Calu3 (cell line): ENCODE measurements at regions not wholly inside any gene's neighbourhood (a gene's known extent, or its start where the extent isn't known, plus 50 kb on each side); places are given as distances from the start of the nearest gene placed in this dataset.

ENCODE experiments used
- BruUV-seq: library from RNA; stranded (reverse); fragments of 400-500 nt; replicated peaks from 2 replicates; lab custom pipeline; 2021; lab: Mats Ljungman, UMichigan
- CTCF ChIA-PET: fragments of 300-600 bp; sonication (Branson Sonifier 250); formaldehyde crosslinking; loops from one replicate; lab custom pipeline; 2022; ENCODE audit warnings: antibody characterized with exemption; lab: Charles Lee
- DNase-seq: peaks from one replicate; pipeline ENCODE4 v3.0.0; 2022
- H3K27ac Mint-ChIP-seq: one replicate; pipeline ENCODE4 v1.8.0; 2022; ENCODE audit warnings: mixed read lengths; ENCODE audit not compliant: unreplicated experiment
- H3K27me3 Mint-ChIP-seq: one replicate; pipeline ENCODE4 v1.8.0; 2022; ENCODE audit warnings: mixed read lengths; ENCODE audit not compliant: unreplicated experiment
- H3K36me3 Mint-ChIP-seq: one replicate; pipeline ENCODE4 v1.8.0; 2022; ENCODE audit warnings: mild to moderate bottlenecking, moderate library complexity, mixed read lengths; ENCODE audit not compliant: insufficient read depth, unreplicated experiment
- H3K4me1 Mint-ChIP-seq: one replicate; pipeline ENCODE4 v1.8.0; 2022; ENCODE audit warnings: mild to moderate bottlenecking, low read depth, mixed read lengths; ENCODE audit not compliant: unreplicated experiment
- H3K4me3 Mint-ChIP-seq: one replicate; pipeline ENCODE4 v1.8.0; 2022; ENCODE audit warnings: mild to moderate bottlenecking, low read depth, moderate library complexity, mixed read lengths; ENCODE audit not compliant: unreplicated experiment
- H3K9me3 Mint-ChIP-seq: one replicate; pipeline ENCODE4 v1.8.0; 2022; ENCODE audit warnings: low read depth, mixed read lengths; ENCODE audit not compliant: unreplicated experiment
- CTCF ChIP-seq: fragments of 200-600 bp; IDR thresholded peaks from one replicate; pipeline ENCODE4 v1.8.0; 2022; ENCODE audit warnings: antibody characterized with exemption; ENCODE audit not compliant: unreplicated experiment
- intact Hi-C: fragments of 100-400 bp; cut with micrococcal nuclease; formaldehyde crosslinking; loops from one replicate; pipeline ENCODE4 v1.10.0; 2022; ENCODE audit not compliant: unreplicated experiment

DNA sequence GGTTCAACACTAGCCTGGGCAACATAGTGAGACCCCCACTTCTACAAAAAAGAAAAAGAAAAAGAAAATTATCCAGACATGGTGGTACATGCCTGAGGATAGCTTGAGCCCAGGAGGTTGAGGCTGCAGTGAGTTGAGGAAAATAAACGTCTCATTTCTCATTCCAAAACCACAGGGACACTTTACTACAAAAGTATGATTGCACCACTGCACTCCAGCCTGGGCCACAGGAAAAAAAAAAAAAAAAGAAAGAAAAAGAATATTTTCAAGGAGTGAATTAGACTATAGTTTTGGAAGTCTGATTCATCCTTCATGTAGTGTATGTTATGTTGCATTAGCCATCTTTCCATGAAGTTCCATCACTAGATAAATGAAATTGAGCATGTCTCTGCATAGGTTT is 149.5 kb upstream of the THBS1 start:
- H3K9me3 Mint-ChIP-seq, result no peaks in the 10 kb centered on the region
- no TSS peak for BruUV-seq
- H3K27ac Mint-ChIP-seq, result no peak overlapping the region
- intact Hi-C loops, result loop anchor here (10.0 kb wide), 1 partner anchor 117 kb away; no protein-coding TSS in a partner anchor
- H3K36me3 Mint-ChIP-seq, result no peaks in the 10 kb centered on the region
- H3K4me3 Mint-ChIP-seq, result no peak overlapping the region
- CTCF ChIA-PET, result no interaction called here
- H3K27me3 Mint-ChIP-seq, result no peaks in the 10 kb centered on the region
- H3K4me1 Mint-ChIP-seq, result peaks cover 12% of the 10 kb centered on the region
- no peak for DNase-seq
- TF ChIP-seq CTCF, result no peak

GRCh38 chr15:39432026-39432425 is 148.9 kb upstream of the THBS1 start:
- H3K4me3 Mint-ChIP-seq, result no peak overlapping the region
- no peaks in the 10 kb centered on the region for H3K36me3 Mint-ChIP-seq
- CTCF ChIA-PET, result no interaction called here
- DNase-seq, result no peak
- H3K27me3 Mint-ChIP-seq, result no peaks in the 10 kb centered on the region
- intact Hi-C loops, result loop anchor here (10.0 kb wide), 1 partner anchor 117 kb away; no protein-coding TSS in a partner anchor
- H3K9me3 Mint-ChIP-seq, result no peaks in the 10 kb centered on the region
- no peak overlapping the region for H3K27ac Mint-ChIP-seq
- no TSS peak for BruUV-seq
- H3K4me1 Mint-ChIP-seq, result peaks cover 12% of the 10 kb centered on the region
- TF ChIP-seq CTCF, result no peak

- no peaks in the 10 kb centered on the region for H3K9me3 Mint-ChIP-seq
- H3K4me1 Mint-ChIP-seq, result peaks cover 12% of the 10 kb centered on the region
- intact Hi-C loops, result loop anchor here (10.0 kb wide), 1 partner anchor 118 kb away; no protein-coding TSS in a partner anchor
Observed at GRCh38 chr15:39432912-39433348, 147.9 kb upstream of the THBS1 start.

GRCh38 chr15:39433376-39433775 is 147.5 kb upstream of the THBS1 start:
- intact Hi-C loops, result loop anchor here (10.0 kb wide), 1 partner anchor 119 kb away; no protein-coding TSS in a partner anchor
- H3K36me3 Mint-ChIP-seq, result no peaks in the 10 kb centered on the region
- no TSS peak for BruUV-seq

More at GRCh38 chr15:39432912-39433348, 147.9 kb upstream of the THBS1 start:
- BruUV-seq, result no TSS peak
- Mint-ChIP-seq H3K27me3 (no peaks in the 10 kb centered on the region), H3K36me3 (no peaks in the 10 kb centered on the region), H3K4me3 (no peak overlapping the region), H3K27ac (no peak overlapping the region)
- CTCF ChIA-PET, result no interaction called here
- DNase-seq, result no peak
- TF ChIP-seq CTCF, result no peak

More at GRCh38 chr15:39433376-39433775, 147.5 kb upstream of the THBS1 start:
- Mint-ChIP-seq H3K9me3 (no peaks in the 10 kb centered on the region), H3K4me1 (peaks cover 12% of the 10 kb centered on the region), H3K27me3 (no peaks in the 10 kb centered on the region), H3K27ac (no peak overlapping the region), H3K4me3 (no peak overlapping the region)
- no peak for TF ChIP-seq CTCF
- DNase-seq, result no peak
- CTCF ChIA-PET, result no interaction called here
